ENCODE measurements at regions not wholly inside any gene's neighbourhood (a gene's known extent, or its start where the extent isn't known, plus 50 kb on each side); places are given as distances from the start of the nearest gene placed in this dataset.

- ChIA-PET POLR2A (no interaction called here), CTCF (no interaction called here)
- Histone ChIP-seq H2AFZ (ENCODE audit: insufficient read depth, low read depth, low read length, poor library complexity, severe bottlenecking) (no peak overlapping the region), H3K4me3 (ENCODE audit: control extremely low read depth in 1 of 5, extremely low read depth in 1 of 5, insufficient read depth in 1 of 5, low read depth in 2 of 5, low read length in 4 of 5) (no peak overlapping the region), H3K36me3 (replicated peaks in 1 of 2; ENCODE audit: control extremely low read depth in 1 of 2, control insufficient read depth in 1 of 2, extremely low read depth in 1 of 2, insufficient read depth in 2 of 2, low read length in 1 of 2) (no peaks in the 10 kb centered on the region), H3K27me3 (replicated peaks in 1 of 4; ENCODE audit: control extremely low read depth in 1 of 4, control insufficient read depth in 3 of 4, insufficient read depth in 4 of 4, low read length in 3 of 4) (peaks cover 0 to 5% (median 0%) of the 10 kb centered on the region in 4 experiments), H3K79me2 (ENCODE audit: control insufficient read depth, insufficient read depth, low read length) (no peaks in the 10 kb centered on the region), H4K20me1 (ENCODE audit: control insufficient read depth, insufficient read depth, low read length, poor library complexity, severe bottlenecking) (no peaks in the 10 kb centered on the region), H3K4me2 (replicated peaks; ENCODE audit: low read depth, low read length, poor library complexity, severe bottlenecking) (no peak overlapping the region), H3K9me3 (ENCODE audit: control extremely low read depth in 1 of 3, control insufficient read depth in 2 of 3, insufficient read depth in 1 of 3, low read length in 2 of 3) (no peaks in the 10 kb centered on the region), H3K9ac (ENCODE audit: low read length) (no peak overlapping the region), H3K4me1 (ENCODE audit: control insufficient read depth in 2 of 2, insufficient read depth in 2 of 2, low read length in 2 of 2) (no peaks in the 10 kb centered on the region), H3K27ac (ENCODE audit: low read length in 2 of 2) (no peak overlapping the region)
- WGBS (ENCODE audit: insufficient coverage), result 100% methylated on average over 3 of the region's 9 CpGs
- no peaks in the 10 kb centered on the region for H3K9me3 Mint-ChIP-seq (ENCODE audit: insufficient read depth)
- DNase-seq (no peak), ATAC-seq (ENCODE audit: low read depth) (no peak)
- H3K4me1 Mint-ChIP-seq, result no peaks in the 10 kb centered on the region
- no peak overlapping the region for H3K27ac Mint-ChIP-seq
- H3K4me3 Mint-ChIP-seq, result no peak overlapping the region
- intact Hi-C loops (cut with micrococcal nuclease), result no loop called here
- TF ChIP-seq CTCF (IDR thresholded peaks at IDR 0.05) (no peak), EZH2 (IDR thresholded peaks at IDR 0.05; ENCODE audit: borderline replicate concordance, insufficient read depth, low read depth, low read length, poor library complexity, severe bottlenecking) (no peak)
- peaks cover 39% of the 10 kb centered on the region for H3K27me3 Mint-ChIP-seq
These were observed 146.6 kb upstream of the TUT7 start for GRCh38 chr9:86500667-86501435.

DNA sequence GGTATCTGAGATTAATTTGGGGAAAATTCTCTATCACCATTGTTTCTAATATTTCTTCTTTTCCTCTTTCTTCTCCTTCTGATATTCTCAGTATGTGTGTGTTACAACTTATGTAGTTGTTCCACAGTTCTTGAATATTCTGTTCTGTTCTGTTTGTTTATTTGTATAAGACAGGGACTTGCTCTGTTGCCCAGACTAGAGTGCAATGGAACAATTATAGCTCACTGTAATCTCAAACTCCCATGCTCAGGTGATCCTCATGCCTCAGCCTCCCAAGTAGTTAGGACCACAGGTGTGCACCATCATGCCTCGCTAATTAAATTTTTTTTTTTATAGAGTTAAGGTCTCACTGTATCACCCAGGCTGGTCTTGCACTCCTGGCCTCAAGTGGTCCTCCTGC lies 145.8 kb upstream of the TUT7 start:
- no peaks in the 10 kb centered on the region for H3K36me3 ChIP-seq (replicated peaks in 1 of 2; ENCODE audit: control extremely low read depth in 1 of 2, control insufficient read depth in 1 of 2, extremely low read depth in 1 of 2, insufficient read depth in 2 of 2, low read length in 1 of 2)
- no peak for ATAC-seq (ENCODE audit: low read depth)
- Mint-ChIP-seq H3K4me3 (no peak overlapping the region), H3K9me3 (ENCODE audit: insufficient read depth) (no peaks in the 10 kb centered on the region), H3K27ac (no peak overlapping the region), H3K4me1 (no peaks in the 10 kb centered on the region), H3K27me3 (peaks cover 39% of the 10 kb centered on the region)
- no peaks in the 10 kb centered on the region for H4K20me1 ChIP-seq (ENCODE audit: control insufficient read depth, insufficient read depth, low read length, poor library complexity, severe bottlenecking)
- H3K27ac ChIP-seq (ENCODE audit: low read length in 2 of 2), result no peak overlapping the region
- no peaks in the 10 kb centered on the region for H3K9me3 ChIP-seq (ENCODE audit: control extremely low read depth in 1 of 3, control insufficient read depth in 2 of 3, insufficient read depth in 1 of 3, low read length in 2 of 3)
- H2AFZ ChIP-seq (ENCODE audit: insufficient read depth, low read depth, low read length, poor library complexity, severe bottlenecking), result no peak overlapping the region
- ChIA-PET CTCF (no interaction called here), POLR2A (no interaction called here)
- H3K4me3 ChIP-seq (ENCODE audit: control extremely low read depth in 1 of 5, extremely low read depth in 1 of 5, insufficient read depth in 1 of 5, low read depth in 2 of 5, low read length in 4 of 5), result no peak overlapping the region
- no peak for DNase-seq
- 100% methylated on average over 1 of the region's 1 CpG for WGBS (ENCODE audit: insufficient coverage)
- TF ChIP-seq EZH2 (IDR thresholded peaks at IDR 0.05; ENCODE audit: borderline replicate concordance, insufficient read depth, low read depth, low read length, poor library complexity, severe bottlenecking) (no peak), CTCF (IDR thresholded peaks at IDR 0.05) (no peak)
- H3K79me2 ChIP-seq (ENCODE audit: control insufficient read depth, insufficient read depth, low read length), result no peaks in the 10 kb centered on the region
- H3K4me2 ChIP-seq (replicated peaks; ENCODE audit: low read depth, low read length, poor library complexity, severe bottlenecking), result no peak overlapping the region
- intact Hi-C loops (cut with micrococcal nuclease), result no loop called here
- no peak overlapping the region for H3K9ac ChIP-seq (ENCODE audit: low read length)
- peaks cover 0 to 5% (median 0%) of the 10 kb centered on the region in 4 experiments for H3K27me3 ChIP-seq (replicated peaks in 1 of 4; ENCODE audit: control extremely low read depth in 1 of 4, control insufficient read depth in 3 of 4, insufficient read depth in 4 of 4, low read length in 3 of 4)
- no peaks in the 10 kb centered on the region for H3K4me1 ChIP-seq (ENCODE audit: control insufficient read depth in 2 of 2, insufficient read depth in 2 of 2, low read length in 2 of 2)
